ENCODE measurements at regions not wholly inside any gene's neighbourhood (a gene's known extent, or its start where the extent isn't known, plus 50 kb on each side); places are given as distances from the start of the nearest gene placed in this dataset.

DNA sequence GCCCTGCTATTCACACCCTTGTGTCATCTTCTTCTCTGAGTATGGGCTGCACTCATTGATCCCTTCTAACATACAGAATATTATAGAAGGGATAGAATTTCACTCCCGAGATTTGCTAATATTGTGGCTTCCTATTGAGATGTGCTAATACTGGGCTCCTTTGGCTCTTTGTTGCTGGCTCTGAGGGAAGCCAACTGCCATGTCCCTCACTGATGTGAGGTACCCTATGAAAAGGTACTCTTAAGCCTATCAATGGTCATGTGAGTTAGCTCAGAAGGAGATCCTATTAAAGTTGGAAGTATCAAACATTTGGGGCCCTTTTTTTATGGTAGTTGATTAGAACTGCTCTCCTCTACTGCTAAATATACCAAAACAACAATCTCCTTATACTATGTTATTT, 665.2 kb upstream of the ZWINT start:
- TF ChIP-seq, protein P1, sequence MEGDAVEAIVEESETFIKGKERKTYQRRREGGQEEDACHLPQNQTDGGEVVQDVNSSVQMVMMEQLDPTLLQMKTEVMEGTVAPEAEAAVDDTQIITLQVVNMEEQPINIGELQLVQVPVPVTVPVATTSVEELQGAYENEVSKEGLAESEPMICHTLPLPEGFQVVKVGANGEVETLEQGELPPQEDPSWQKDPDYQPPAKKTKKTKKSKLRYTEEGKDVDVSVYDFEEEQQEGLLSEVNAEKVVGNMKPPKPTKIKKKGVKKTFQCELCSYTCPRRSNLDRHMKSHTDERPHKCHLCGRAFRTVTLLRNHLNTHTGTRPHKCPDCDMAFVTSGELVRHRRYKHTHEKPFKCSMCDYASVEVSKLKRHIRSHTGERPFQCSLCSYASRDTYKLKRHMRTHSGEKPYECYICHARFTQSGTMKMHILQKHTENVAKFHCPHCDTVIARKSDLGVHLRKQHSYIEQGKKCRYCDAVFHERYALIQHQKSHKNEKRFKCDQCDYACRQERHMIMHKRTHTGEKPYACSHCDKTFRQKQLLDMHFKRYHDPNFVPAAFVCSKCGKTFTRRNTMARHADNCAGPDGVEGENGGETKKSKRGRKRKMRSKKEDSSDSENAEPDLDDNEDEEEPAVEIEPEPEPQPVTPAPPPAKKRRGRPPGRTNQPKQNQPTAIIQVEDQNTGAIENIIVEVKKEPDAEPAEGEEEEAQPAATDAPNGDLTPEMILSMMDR (IDR thresholded peaks at IDR 0.05) = no peak
- H3K9ac ChIP-seq = no peak overlapping the region
- H3K27ac ChIP-seq = no peak overlapping the region
- no peaks in the 10 kb centered on the region for H3K27me3 ChIP-seq (ENCODE audit: control insufficient read depth, insufficient read depth, low read length)
- no peak overlapping the region for H3K4me3 ChIP-seq (ENCODE audit: low read depth, low read length)
- no peak overlapping the region for H3K4me2 ChIP-seq (ENCODE audit: low read length)
- no peak overlapping the region for H2AFZ ChIP-seq
- no peaks in the 10 kb centered on the region for H3K79me2 ChIP-seq
- no peaks in the 10 kb centered on the region for H3K9me3 ChIP-seq (ENCODE audit: control insufficient read depth, low read length)
- H3K36me3 ChIP-seq (ENCODE audit: control insufficient read depth, insufficient read depth, low read length) = no peaks in the 10 kb centered on the region
- no peaks in the 10 kb centered on the region for H3K4me1 ChIP-seq

DNA sequence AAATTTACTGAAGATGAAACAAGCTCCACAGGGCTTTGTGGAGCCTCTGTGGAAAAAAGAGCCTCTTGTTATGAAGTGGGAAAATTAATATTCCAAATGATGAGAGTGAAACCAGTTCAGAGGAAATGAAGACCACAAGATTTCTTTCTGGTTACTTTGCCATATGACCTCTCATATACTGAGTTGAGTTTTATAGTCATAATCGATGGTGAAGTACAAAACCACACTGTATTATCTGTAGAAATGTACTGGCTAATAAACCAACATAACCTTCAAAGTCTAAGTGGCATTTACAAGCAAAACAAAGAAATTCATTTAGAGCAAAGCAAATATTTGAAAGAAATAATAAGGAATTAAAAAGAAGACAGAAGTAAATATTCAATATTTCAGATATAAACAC, 662.6 kb upstream of the ZWINT start:
- H3K4me2 ChIP-seq (ENCODE audit: low read length) = no peak overlapping the region
- TF ChIP-seq, protein P1 (IDR thresholded peaks at IDR 0.05) = no peak
- no peak overlapping the region for H3K27ac ChIP-seq
- H2AFZ ChIP-seq = no peak overlapping the region
- no peak overlapping the region for H3K9ac ChIP-seq
- no peaks in the 10 kb centered on the region for H3K79me2 ChIP-seq
- H3K4me1 ChIP-seq = no peaks in the 10 kb centered on the region
- no peaks in the 10 kb centered on the region for H3K9me3 ChIP-seq (ENCODE audit: control insufficient read depth, low read length)
- H3K36me3 ChIP-seq (ENCODE audit: control insufficient read depth, insufficient read depth, low read length) = no peaks in the 10 kb centered on the region
- H3K27me3 ChIP-seq (ENCODE audit: control insufficient read depth, insufficient read depth, low read length) = no peaks in the 10 kb centered on the region
- no peak overlapping the region for H3K4me3 ChIP-seq (ENCODE audit: low read depth, low read length)

DNA sequence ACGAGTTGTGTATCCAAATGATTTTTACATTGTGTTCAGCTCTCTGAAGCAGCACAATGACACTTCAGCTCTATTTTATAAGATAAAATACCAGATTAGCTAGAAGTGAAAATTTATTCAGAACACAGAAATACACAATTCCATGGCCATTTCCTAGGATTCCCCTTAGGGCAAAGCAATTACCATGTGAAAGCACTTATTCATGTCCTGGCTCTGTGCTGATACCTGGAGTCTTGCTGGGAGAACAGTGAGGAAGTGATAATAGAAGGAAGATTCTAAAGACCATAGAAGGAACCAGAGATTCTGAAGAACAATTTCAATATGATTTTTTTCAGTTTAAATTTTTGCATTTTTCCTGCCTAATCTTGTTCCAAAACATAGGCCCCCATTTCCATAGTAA, 657.4 kb upstream of the ZWINT start:
- H3K4me3 ChIP-seq (ENCODE audit: low read depth, low read length) = no peak overlapping the region

DNA sequence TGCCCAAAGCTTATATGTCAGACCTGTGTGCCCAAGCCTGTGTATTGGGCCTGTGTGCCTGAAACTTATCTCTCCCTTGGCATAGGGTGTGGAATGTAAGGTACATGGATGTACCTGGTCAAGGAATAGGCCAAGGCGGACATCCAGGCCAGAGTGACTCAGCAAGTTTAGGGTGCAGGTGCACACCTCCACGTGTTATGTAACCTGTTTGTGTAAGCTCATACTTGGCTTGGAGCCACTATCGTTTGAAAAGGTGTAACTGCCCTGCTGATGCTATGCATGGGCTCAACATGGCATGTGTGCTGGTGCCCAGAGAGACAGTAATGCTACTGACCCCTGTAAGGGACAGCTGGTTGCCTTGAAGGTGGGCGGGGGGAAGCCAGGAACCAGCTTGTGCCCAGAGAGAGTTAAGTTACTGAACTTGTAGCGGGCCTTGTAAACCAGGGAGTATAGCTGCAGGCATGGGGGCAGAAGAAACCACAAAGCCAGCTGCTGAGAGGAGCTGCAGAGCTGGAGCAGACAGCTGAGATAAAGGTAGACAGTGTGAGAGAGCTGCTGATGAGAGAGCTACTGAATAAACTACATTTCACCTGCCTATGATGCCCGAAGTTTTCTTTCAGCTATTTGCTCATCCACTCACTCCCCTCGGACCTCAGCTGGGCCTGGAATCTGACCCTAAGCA, 656.4 kb upstream of the ZWINT start:
- Histone ChIP-seq H3K9me3 (ENCODE audit: control insufficient read depth, low read length) (no peaks in the 10 kb centered on the region), H3K27ac (no peak overlapping the region)

More for the DNA sequence above, 657.4 kb upstream of the ZWINT start:
- H3K9ac ChIP-seq = no peak overlapping the region
- no peak overlapping the region for H2AFZ ChIP-seq
- H3K79me2 ChIP-seq = no peaks in the 10 kb centered on the region
- H3K27ac ChIP-seq = no peak overlapping the region
- no peak overlapping the region for H3K4me2 ChIP-seq (ENCODE audit: low read length)
- H3K9me3 ChIP-seq (ENCODE audit: control insufficient read depth, low read length) = no peaks in the 10 kb centered on the region
- H3K4me1 ChIP-seq = no peaks in the 10 kb centered on the region
- H3K36me3 ChIP-seq (ENCODE audit: control insufficient read depth, insufficient read depth, low read length) = no peaks in the 10 kb centered on the region
- TF ChIP-seq, protein P1 (IDR thresholded peaks at IDR 0.05) = no peak
- no peaks in the 10 kb centered on the region for H3K27me3 ChIP-seq (ENCODE audit: control insufficient read depth, insufficient read depth, low read length)

More for the DNA sequence above, 656.4 kb upstream of the ZWINT start:
- Histone ChIP-seq H2AFZ (no peak overlapping the region), H3K27me3 (ENCODE audit: control insufficient read depth, insufficient read depth, low read length) (no peaks in the 10 kb centered on the region), H3K36me3 (ENCODE audit: control insufficient read depth, insufficient read depth, low read length) (no peaks in the 10 kb centered on the region), H3K4me1 (no peaks in the 10 kb centered on the region), H3K4me2 (ENCODE audit: low read length) (no peak overlapping the region), H3K79me2 (no peaks in the 10 kb centered on the region), H3K4me3 (ENCODE audit: low read depth, low read length) (no peak overlapping the region), H3K9ac (no peak overlapping the region)
- TF ChIP-seq, protein P1 (IDR thresholded peaks at IDR 0.05) = no peak

Data from parathyroid adenoma (tissue), 2 donors.